Osteoblast (primary cell): ENCODE measurements at regions not wholly inside any gene's neighbourhood (a gene's known extent, or its start where the extent isn't known, plus 50 kb on each side); places are given as distances from the start of the nearest gene placed in this dataset.
"Not testable (repeated sequence)": the region's sequence is repeated elsewhere in the genome, so short reads cannot be mapped to it uniquely, and the experiment has no call there.

Experiments
- DNase-seq: peaks from one replicate; pipeline ENCODE4 v3.0.0; 2011; ENCODE audit warnings: low spot score, mixed read lengths; ENCODE audit not compliant: insufficient read length; ENCODE audit errors: missing footprints
- H2AFZ ChIP-seq: 2 replicates; pipeline ENCODE4 v1.6.0; 2011; ENCODE audit warnings: mild to moderate bottlenecking, low read length
- H3K27ac ChIP-seq: 2 replicates; pipeline ENCODE4 v1.5.1; 2011; ENCODE audit warnings: mild to moderate bottlenecking, low read depth, low read length, moderate library complexity
- H3K27me3 ChIP-seq: 2 replicates; pipeline ENCODE4 v1.6.0; 2012; ENCODE audit warnings: mild to moderate bottlenecking, control low read depth, inconsistent platforms, low read length, moderate library complexity; ENCODE audit not compliant: insufficient read depth
- H3K36me3 ChIP-seq: 2 replicates; pipeline ENCODE4 v1.5.1; 2011; ENCODE audit warnings: mild to moderate bottlenecking, low read length, control low read depth, moderate library complexity; ENCODE audit not compliant: insufficient read depth
- H3K4me1 ChIP-seq: 2 replicates; pipeline ENCODE4 v1.5.1; 2011; ENCODE audit warnings: mild to moderate bottlenecking, low read length, control low read depth, moderate library complexity; ENCODE audit not compliant: insufficient read depth
- H3K4me2 ChIP-seq: 2 replicates; pipeline ENCODE4 v1.6.0; 2011; ENCODE audit warnings: mild to moderate bottlenecking, low read length; ENCODE audit not compliant: insufficient read depth
- H3K4me3 ChIP-seq: fragments of 200-600 bp; sonication (generic); 3 replicates; pipeline ENCODE4 v1.5.1; 2012; ENCODE audit warnings: mild to moderate bottlenecking, low read length, inconsistent platforms; ENCODE audit not compliant: insufficient read depth
- H3K79me2 ChIP-seq: 2 replicates; pipeline ENCODE4 v1.6.0; 2012; ENCODE audit warnings: mild to moderate bottlenecking, low read length, control low read depth, inconsistent platforms; ENCODE audit not compliant: insufficient read depth
- H3K9me3 ChIP-seq: 2 replicates; pipeline ENCODE4 v1.5.1; 2011; ENCODE audit warnings: low read depth, low read length, control low read depth
- H4K20me1 ChIP-seq: 2 replicates; pipeline ENCODE4 v1.6.0; 2012; ENCODE audit warnings: mild to moderate bottlenecking, low read length, control low read depth; ENCODE audit not compliant: insufficient read depth
- CTCF ChIP-seq: IDR thresholded peaks from 2 replicates; pipeline ENCODE4 v1.5.1; 2011; ENCODE audit warnings: mild to moderate bottlenecking, low read depth, low read length, moderate library complexity; ENCODE audit errors: extremely low read depth

GRCh38 chr2:175804122-175804521, 197.9 kb downstream of the LNPK start:
- no peaks in the 10 kb centered on the region for H3K79me2 ChIP-seq
- TF ChIP-seq CTCF = no peak

GRCh38 chr2:175796422-175796821, 205.6 kb downstream of the LNPK start:
- not testable (repeated sequence) for H4K20me1 ChIP-seq, H3K79me2 ChIP-seq, H3K4me2 ChIP-seq, H3K4me3 ChIP-seq, H3K36me3 ChIP-seq, H3K27me3 ChIP-seq, H3K9me3 ChIP-seq, DNase-seq, H3K27ac ChIP-seq, H3K4me1 ChIP-seq, H2AFZ ChIP-seq

More at GRCh38 chr2:175804122-175804521, 197.9 kb downstream of the LNPK start:
- H3K9me3 ChIP-seq = no peaks in the 10 kb centered on the region
- no peaks in the 10 kb centered on the region for H3K4me1 ChIP-seq
- H2AFZ ChIP-seq = no peak overlapping the region
- H3K27ac ChIP-seq = no peak overlapping the region
- H3K27me3 ChIP-seq = no peaks in the 10 kb centered on the region
- H3K4me3 ChIP-seq = no peak overlapping the region
- no peak for DNase-seq
- H3K36me3 ChIP-seq = no peaks in the 10 kb centered on the region
- no peak overlapping the region for H3K4me2 ChIP-seq
- no peaks in the 10 kb centered on the region for H4K20me1 ChIP-seq

- DNase-seq = no peak
- no peak for TF ChIP-seq CTCF
- H4K20me1 ChIP-seq = no peaks in the 10 kb centered on the region
- no peaks in the 10 kb centered on the region for H3K36me3 ChIP-seq
- no peaks in the 10 kb centered on the region for H3K27me3 ChIP-seq
- no peaks in the 10 kb centered on the region for H3K4me1 ChIP-seq
- no peaks in the 10 kb centered on the region for H3K9me3 ChIP-seq
- no peak overlapping the region for H3K27ac ChIP-seq
- H2AFZ ChIP-seq = no peak overlapping the region
- no peak overlapping the region for H3K4me3 ChIP-seq
- no peak overlapping the region for H3K4me2 ChIP-seq
- H3K79me2 ChIP-seq = no peaks in the 10 kb centered on the region
Observed at GRCh38 chr2:175793648-175794047, 208.4 kb downstream of the LNPK start.

GRCh38 chr2:175792881-175793280, 209.2 kb downstream of the LNPK start:
- no peak overlapping the region for H2AFZ ChIP-seq
- no peak for TF ChIP-seq CTCF
- no peak overlapping the region for H3K4me3 ChIP-seq
- no peak overlapping the region for H3K4me2 ChIP-seq
- H3K27me3 ChIP-seq = no peaks in the 10 kb centered on the region
- H3K79me2 ChIP-seq = no peaks in the 10 kb centered on the region
- no peak overlapping the region for H3K27ac ChIP-seq
- no peaks in the 10 kb centered on the region for H3K36me3 ChIP-seq
- no peaks in the 10 kb centered on the region for H4K20me1 ChIP-seq
- no peaks in the 10 kb centered on the region for H3K9me3 ChIP-seq
- no peak for DNase-seq
- H3K4me1 ChIP-seq = no peaks in the 10 kb centered on the region
